ENCODE measurements at regions not wholly inside any gene's neighbourhood (a gene's known extent, or its start where the extent isn't known, plus 50 kb on each side); places are given as distances from the start of the nearest gene placed in this dataset.

DNA sequence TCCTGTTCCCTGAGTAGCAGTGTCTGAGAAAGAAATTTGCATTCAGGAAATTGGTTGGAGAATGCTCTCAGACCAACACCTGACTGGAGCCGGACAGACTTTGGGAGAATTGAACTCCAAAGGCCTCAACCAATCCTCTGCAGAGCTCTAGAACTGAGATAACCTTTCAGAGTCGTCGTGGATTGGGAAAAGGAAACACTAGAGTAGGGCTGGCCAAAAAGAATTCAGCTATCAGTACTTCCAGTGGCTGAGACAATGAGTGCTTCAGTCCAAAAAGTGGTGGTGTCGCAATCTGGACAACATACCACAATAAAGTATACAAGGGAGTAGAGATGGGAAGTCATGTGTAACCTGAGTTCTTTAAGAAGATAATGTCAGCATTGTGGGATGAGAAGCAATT lies 377.1 kb downstream of the SLC16A7 start:
- no peak for TF ChIP-seq CTCF (IDR thresholded peaks at IDR 0.05; ENCODE audit: low read depth, low read length, missing control alignments)
- no peak overlapping the region for H3K4me3 ChIP-seq (ENCODE audit: low read depth, low read length)
- DNase-seq (ENCODE audit: low read depth), result no peak

GRCh38 chr12:59973515-59973914 lies 377.7 kb downstream of the SLC16A7 start:
- H3K4me3 ChIP-seq (ENCODE audit: low read depth, low read length), result no peak overlapping the region
- no peak for TF ChIP-seq CTCF (IDR thresholded peaks at IDR 0.05; ENCODE audit: low read depth, low read length, missing control alignments)

DNA sequence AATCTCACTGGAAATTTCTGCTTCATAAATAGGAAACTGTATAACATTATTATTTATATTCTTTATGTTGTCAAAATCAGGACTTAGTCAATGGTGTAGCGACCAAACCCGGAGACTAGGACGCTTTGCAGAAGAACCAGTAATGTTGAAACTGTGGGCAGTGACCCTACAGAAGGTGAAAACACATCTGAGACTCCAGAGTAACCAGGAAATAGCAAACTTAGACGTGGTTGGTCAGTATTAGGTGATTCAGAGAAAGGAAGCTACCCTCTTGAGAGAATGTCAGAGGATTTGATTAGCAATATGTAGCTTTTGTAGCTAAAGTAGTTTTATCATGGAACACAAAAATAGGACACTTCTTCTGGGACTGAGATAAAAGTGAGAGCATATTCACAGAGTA lies 381.9 kb downstream of the SLC16A7 start:
- H3K4me3 ChIP-seq (ENCODE audit: low read depth, low read length), result no peak overlapping the region
- no peak for TF ChIP-seq CTCF (IDR thresholded peaks at IDR 0.05; ENCODE audit: low read depth, low read length, missing control alignments)
- no peak for DNase-seq (ENCODE audit: low read depth)

More at GRCh38 chr12:59973515-59973914, 377.7 kb downstream of the SLC16A7 start:
- DNase-seq (ENCODE audit: low read depth), result no peak

DNA sequence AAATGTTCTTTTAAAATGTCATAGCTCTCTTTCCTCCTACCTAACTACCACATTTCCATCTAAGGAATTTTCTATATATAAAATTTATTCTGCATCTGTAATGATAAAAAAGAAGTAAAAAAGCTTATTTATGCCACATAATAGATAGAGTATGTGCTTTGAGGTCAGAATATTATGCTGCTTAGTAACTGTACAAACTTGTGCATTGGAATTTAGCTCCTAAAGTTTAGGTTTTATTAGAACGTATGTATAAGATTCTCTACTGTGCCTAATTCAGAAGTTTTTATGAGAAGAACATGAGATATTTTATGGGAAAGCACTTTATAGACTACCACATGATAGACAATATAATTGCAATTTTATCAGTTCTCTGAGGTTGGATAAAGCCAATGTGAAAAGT lies 384.6 kb downstream of the SLC16A7 start:
- DNase-seq (ENCODE audit: low read depth), result no peak
- TF ChIP-seq CTCF (IDR thresholded peaks at IDR 0.05; ENCODE audit: low read depth, low read length, missing control alignments), result no peak
- no peak overlapping the region for H3K4me3 ChIP-seq (ENCODE audit: low read depth, low read length)

DNA sequence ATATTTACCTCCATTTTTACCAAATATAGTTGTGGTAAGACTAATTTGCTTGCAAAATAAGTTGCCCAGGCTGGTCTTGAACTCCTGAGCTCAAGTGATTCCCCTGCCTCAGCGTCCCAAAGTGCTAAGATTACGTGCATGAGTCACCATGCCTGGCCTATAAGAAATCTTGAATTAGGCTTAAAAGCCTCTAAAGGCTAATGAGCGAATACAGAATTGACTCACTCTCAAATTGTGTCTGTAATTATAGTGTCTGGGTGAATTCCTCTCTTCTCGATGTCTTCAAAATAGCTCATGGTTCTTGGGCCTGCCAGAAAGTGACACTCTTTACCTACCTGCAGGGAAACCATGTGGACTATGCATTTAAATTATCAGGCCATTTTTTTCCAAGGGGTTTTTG lies 403.5 kb downstream of the SLC16A7 start:
- DNase-seq (ENCODE audit: low read depth), result no peak
- H3K4me3 ChIP-seq (ENCODE audit: low read depth, low read length), result no peak overlapping the region
- no peak for TF ChIP-seq CTCF (IDR thresholded peaks at IDR 0.05; ENCODE audit: low read depth, low read length, missing control alignments)

- TF ChIP-seq CTCF (IDR thresholded peaks at IDR 0.05; ENCODE audit: low read depth, low read length, missing control alignments), result no peak
- no peak for DNase-seq (ENCODE audit: low read depth)
- no peak overlapping the region for H3K4me3 ChIP-seq (ENCODE audit: low read depth, low read length)
Observed at GRCh38 chr12:60010486-60010885, 414.7 kb downstream of the SLC16A7 start.

- no peak overlapping the region for H3K4me3 ChIP-seq (ENCODE audit: low read depth, low read length)
- DNase-seq (ENCODE audit: low read depth), result no peak
- TF ChIP-seq CTCF (IDR thresholded peaks at IDR 0.05; ENCODE audit: low read depth, low read length, missing control alignments), result no peak
Observed at GRCh38 chr12:60012659-60013058, 416.8 kb downstream of the SLC16A7 start.
